GM12864 (cell line): ENCODE measurements at regions not wholly inside any gene's neighbourhood (a gene's known extent, or its start where the extent isn't known, plus 50 kb on each side); places are given as distances from the start of the nearest gene placed in this dataset.

Experiments used
- DNase-seq: peaks from one replicate; pipeline ENCODE4 v3.0.0-alpha.2; 2011; ENCODE audit warnings: low read depth
- H3K4me3 ChIP-seq: 2 replicates; pipeline ENCODE4 v1.5.1; 2011; ENCODE audit warnings: mild to moderate bottlenecking, low read depth, low read length, control low read depth
- CTCF ChIP-seq: IDR thresholded peaks from 2 replicates; pipeline ENCODE4 v1.5.1; 2011; ENCODE audit warnings: low read depth, mild to moderate bottlenecking, moderate library complexity, low read length, control low read depth, inconsistent platforms; ENCODE audit errors: missing control alignments

- no peak for DNase-seq
- no peak for TF ChIP-seq CTCF
- H3K4me3 ChIP-seq, result no peak overlapping the region
Observed at GRCh38 chr3:106231086-106231485, 362.3 kb upstream of the CBLB start.

DNA sequence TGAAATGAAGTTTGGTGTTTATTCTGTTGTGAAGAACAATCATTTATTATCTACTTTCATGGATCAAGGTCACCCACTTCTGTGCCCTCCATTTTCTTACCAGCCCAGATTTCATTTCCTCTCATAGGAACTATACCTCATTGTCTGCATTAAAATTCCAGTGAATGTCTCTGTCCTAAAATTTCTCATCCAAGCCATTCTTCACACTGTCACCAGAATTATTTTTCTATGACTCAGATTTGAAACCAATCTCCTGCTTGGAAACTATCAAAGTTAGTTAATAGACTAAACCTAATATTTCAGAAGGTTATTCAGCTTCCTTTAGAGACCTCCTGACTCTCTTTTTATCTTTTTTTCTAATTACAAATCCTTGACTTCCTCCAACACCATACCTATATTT, 364.1 kb upstream of the CBLB start:
- DNase-seq, result no peak
- TF ChIP-seq CTCF, result no peak
- no peak overlapping the region for H3K4me3 ChIP-seq

DNA sequence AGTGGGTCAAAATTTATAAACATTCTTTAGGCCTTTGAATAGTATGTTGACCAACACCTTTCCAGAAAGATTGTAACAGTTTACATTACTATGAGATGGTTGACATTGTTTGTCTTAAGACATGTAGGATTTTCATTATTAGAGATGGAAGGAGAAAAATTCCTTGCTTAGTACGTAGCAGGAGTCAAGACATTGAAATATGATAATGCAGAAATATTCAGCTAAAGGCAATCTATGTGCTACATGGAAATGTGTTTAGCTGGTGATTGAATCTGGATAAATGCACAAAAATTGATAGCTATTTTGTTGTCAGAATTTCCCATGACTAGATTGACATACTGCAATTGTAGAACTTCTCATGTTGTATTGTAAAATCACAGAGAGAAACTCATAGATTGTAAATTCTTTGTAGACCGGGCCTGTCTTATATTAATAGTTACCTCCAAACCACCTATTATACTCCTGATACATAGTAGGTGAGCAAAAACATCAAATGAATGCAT, 370.4 kb upstream of the CBLB start:
- no peak for TF ChIP-seq CTCF
- no peak for DNase-seq
- H3K4me3 ChIP-seq, result no peak overlapping the region

- DNase-seq, result no peak
- no peak overlapping the region for H3K4me3 ChIP-seq
- TF ChIP-seq CTCF, result no peak
Observed at GRCh38 chr3:106241593-106241992, 372.8 kb upstream of the CBLB start.

GRCh38 chr3:106242781-106243180, 374.0 kb upstream of the CBLB start:
- TF ChIP-seq CTCF, result no peak
- no peak for DNase-seq
- H3K4me3 ChIP-seq, result no peak overlapping the region

DNA sequence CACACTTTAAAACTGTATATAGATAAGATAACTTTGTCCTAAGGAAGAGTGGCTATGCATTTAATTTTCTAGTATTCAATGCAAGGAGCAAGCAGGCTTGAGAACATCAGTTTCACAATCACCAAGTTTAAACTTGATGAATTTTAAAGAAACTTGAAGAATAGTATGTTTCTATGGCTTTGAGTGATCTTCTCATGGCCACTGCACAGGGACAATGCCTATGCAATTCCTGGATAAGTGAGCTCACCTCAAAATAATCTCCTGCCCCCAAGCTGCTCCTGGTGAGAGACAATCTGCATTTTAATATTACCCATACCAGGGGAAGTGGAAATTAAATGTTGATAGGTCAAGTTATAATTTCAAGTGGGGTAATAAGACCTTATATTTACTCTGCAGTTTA, 376.6 kb upstream of the CBLB start:
- H3K4me3 ChIP-seq, result no peak overlapping the region
- DNase-seq, result no peak
- no peak for TF ChIP-seq CTCF

GRCh38 chr3:106247902-106248684, 379.3 kb upstream of the CBLB start:
- no peak for DNase-seq
- no peak overlapping the region for H3K4me3 ChIP-seq
- TF ChIP-seq CTCF, result no peak
